DOHH2 (cell line): ENCODE measurements at regions not wholly inside any gene's neighbourhood (a gene's known extent, or its start where the extent isn't known, plus 50 kb on each side); places are given as distances from the start of the nearest gene placed in this dataset.

ENCODE experiments used
- H3F3A ChIP-seq: fragments of 200-600 bp; sonication (generic), shearing (Covaris generic); 2 replicates; pipeline ENCODE4 v1.6.0; 2016; ENCODE audit warnings: antibody characterized with exemption, mild to moderate bottlenecking; ENCODE audit not compliant: control insufficient read depth, insufficient read depth
- H3K27ac ChIP-seq: fragments of 200-600 bp; sonication (generic); 2 replicates; pipeline ENCODE4 v1.5.1; 2014; ENCODE audit warnings: low read depth, mild to moderate bottlenecking, low read length, moderate library complexity
- H3K27me3 ChIP-seq: fragments of 200-600 bp; sonication (generic); 2 replicates; pipeline ENCODE4 v1.6.1; 2014; ENCODE audit warnings: mild to moderate bottlenecking, low read length, mixed read lengths; ENCODE audit not compliant: control insufficient read depth
- H3K36me3 ChIP-seq: fragments of 200-600 bp; sonication (generic); 2 replicates; pipeline ENCODE4 v1.6.1; 2014; ENCODE audit warnings: mild to moderate bottlenecking, low read length, moderate library complexity, mixed read lengths; ENCODE audit not compliant: control insufficient read depth
- H3K4me1 ChIP-seq: fragments of 200-600 bp; sonication (generic); 2 replicates; pipeline ENCODE4 v1.6.1; 2014; ENCODE audit warnings: mild to moderate bottlenecking, low read length, mixed read lengths; ENCODE audit not compliant: control insufficient read depth
- H3K4me2 ChIP-seq: fragments of 200-600 bp; sonication (generic); 2 replicates; pipeline ENCODE4 v1.6.0; 2014; ENCODE audit warnings: mild to moderate bottlenecking, low read length, moderate library complexity
- H3K4me3 ChIP-seq: fragments of 200-600 bp; sonication (generic); 2 replicates; pipeline ENCODE4 v1.5.1; 2014; ENCODE audit warnings: mild to moderate bottlenecking, low read length, mixed read lengths
- H3K79me2 ChIP-seq: fragments of 200-600 bp; sonication (generic); 2 replicates; pipeline ENCODE4 v1.6.1; 2014; ENCODE audit warnings: mild to moderate bottlenecking, low read length, mixed read lengths; ENCODE audit not compliant: control insufficient read depth
- H3K9me2 ChIP-seq: fragments of 200-600 bp; sonication (generic); replicated peaks from 2 replicates; pipeline ENCODE4 v1.6.1; 2014; ENCODE audit warnings: mild to moderate bottlenecking, low read length, mixed read lengths; ENCODE audit not compliant: control insufficient read depth
- H3K9me3 ChIP-seq: fragments of 200-600 bp; sonication (generic); 2 replicates; pipeline ENCODE4 v1.6.1; 2014; ENCODE audit warnings: antibody characterized with exemption, low read length, mixed read lengths; ENCODE audit not compliant: control insufficient read depth, insufficient read depth
- H4K20me1 ChIP-seq: fragments of 200-600 bp; sonication (generic); 2 replicates; pipeline ENCODE4 v1.6.0; 2014; ENCODE audit warnings: low read depth, mild to moderate bottlenecking, antibody characterized with exemption, low read length, moderate library complexity; ENCODE audit not compliant: control insufficient read depth, insufficient read depth
- EZH2phosphoT487 ChIP-seq: fragments of 200-600 bp; sonication (generic); IDR thresholded peaks from 2 replicates; pipeline ENCODE4 v1.6.1; 2017; ENCODE audit warnings: borderline replicate concordance, mild to moderate bottlenecking, antibody characterized with exemption, low read length, moderate library complexity, mixed read lengths
- TF ChIP-seq, protein P1 (sequence below): fragments of 200-600 bp; sonication (generic); IDR thresholded peaks from one replicate; pipeline ENCODE4 v1.5.1; 2014; ENCODE audit warnings: antibody characterized with exemption, mild to moderate bottlenecking, low read depth, low read length; ENCODE audit not compliant: poor library complexity, severe bottlenecking

DNA sequence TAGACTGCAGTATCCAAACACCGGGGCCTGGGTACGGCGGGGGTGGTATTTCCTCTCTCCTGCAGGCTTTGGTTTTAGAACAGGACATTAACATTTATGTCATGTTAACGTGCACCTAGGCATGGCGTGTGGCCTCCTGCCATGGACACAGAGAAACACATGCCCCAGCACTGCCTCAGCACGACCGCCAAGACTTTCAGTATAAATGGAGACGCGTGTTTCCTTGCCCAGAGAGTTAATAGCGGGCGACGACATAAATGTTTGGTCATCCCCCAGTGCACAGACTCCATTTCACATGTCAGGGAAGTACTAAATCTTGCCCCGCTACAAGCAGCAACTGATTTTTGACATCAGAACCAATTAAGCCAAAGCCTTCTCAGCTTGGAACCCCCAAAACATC is 737.9 kb downstream of the RAB28 start:
- H3K9me3 ChIP-seq: no peaks in the 10 kb centered on the region
- no peaks in the 10 kb centered on the region for H3F3A ChIP-seq
- no peaks in the 10 kb centered on the region for H3K36me3 ChIP-seq
- H3K9me2 ChIP-seq: no peaks in the 10 kb centered on the region
- no peak overlapping the region for H3K4me3 ChIP-seq
- no peaks in the 10 kb centered on the region for H3K79me2 ChIP-seq
- no peak overlapping the region for H3K27ac ChIP-seq
- H4K20me1 ChIP-seq: no peaks in the 10 kb centered on the region
- TF ChIP-seq, protein P1, sequence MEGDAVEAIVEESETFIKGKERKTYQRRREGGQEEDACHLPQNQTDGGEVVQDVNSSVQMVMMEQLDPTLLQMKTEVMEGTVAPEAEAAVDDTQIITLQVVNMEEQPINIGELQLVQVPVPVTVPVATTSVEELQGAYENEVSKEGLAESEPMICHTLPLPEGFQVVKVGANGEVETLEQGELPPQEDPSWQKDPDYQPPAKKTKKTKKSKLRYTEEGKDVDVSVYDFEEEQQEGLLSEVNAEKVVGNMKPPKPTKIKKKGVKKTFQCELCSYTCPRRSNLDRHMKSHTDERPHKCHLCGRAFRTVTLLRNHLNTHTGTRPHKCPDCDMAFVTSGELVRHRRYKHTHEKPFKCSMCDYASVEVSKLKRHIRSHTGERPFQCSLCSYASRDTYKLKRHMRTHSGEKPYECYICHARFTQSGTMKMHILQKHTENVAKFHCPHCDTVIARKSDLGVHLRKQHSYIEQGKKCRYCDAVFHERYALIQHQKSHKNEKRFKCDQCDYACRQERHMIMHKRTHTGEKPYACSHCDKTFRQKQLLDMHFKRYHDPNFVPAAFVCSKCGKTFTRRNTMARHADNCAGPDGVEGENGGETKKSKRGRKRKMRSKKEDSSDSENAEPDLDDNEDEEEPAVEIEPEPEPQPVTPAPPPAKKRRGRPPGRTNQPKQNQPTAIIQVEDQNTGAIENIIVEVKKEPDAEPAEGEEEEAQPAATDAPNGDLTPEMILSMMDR: no peak
- TF ChIP-seq EZH2phosphoT487: no peak
- no peak overlapping the region for H3K4me2 ChIP-seq
- H3K27me3 ChIP-seq: no peaks in the 10 kb centered on the region
- H3K4me1 ChIP-seq: no peaks in the 10 kb centered on the region

DNA sequence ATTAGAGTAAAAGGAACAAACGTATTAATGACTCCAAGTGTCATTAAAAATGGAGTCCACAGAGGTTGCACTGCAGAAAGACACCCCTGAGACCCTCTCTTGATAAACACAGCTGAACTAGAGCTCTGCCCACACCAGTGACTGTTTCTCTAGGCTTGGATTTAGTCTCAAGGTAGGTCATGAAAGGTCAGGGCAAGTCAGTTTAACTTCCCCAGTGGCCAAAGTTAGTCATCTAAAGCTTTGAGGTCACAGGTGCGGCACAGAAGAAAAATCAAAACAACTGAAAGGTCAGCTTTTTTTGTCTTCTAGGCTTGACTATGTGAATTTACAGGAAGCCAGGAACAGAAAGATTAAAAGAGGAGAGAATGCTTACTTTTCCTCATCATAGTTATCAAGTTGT is 749.6 kb downstream of the RAB28 start:
- Histone ChIP-seq H3K27ac (no peak overlapping the region), H3K9me3 (no peaks in the 10 kb centered on the region), H3F3A (no peaks in the 10 kb centered on the region), H3K9me2 (no peaks in the 10 kb centered on the region), H3K4me3 (no peak overlapping the region), H3K79me2 (no peaks in the 10 kb centered on the region), H3K36me3 (no peaks in the 10 kb centered on the region), H4K20me1 (no peaks in the 10 kb centered on the region), H3K27me3 (no peaks in the 10 kb centered on the region), H3K4me2 (no peak overlapping the region), H3K4me1 (no peaks in the 10 kb centered on the region)
- TF ChIP-seq EZH2phosphoT487: no peak
- TF ChIP-seq, protein P1: no peak

DNA sequence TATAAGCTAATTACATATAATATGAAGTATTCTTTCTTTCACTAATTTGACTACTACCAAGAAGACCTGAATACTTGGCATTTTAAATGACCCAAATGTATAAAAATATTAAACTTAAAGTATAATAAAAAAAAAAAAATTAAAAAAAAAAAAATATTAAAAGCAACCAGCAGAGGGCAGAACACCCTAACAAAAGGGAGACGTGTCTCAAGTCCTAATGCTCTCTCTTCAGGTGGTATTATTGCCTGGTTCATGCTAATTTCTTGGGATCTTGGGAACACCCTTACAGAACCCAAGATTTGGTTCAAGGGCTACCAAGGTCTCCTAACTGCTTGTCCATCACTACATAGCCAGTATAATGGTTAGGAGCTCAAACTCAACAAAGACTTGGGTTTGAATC is 754.8 kb downstream of the RAB28 start:
- no peak overlapping the region for H3K27ac ChIP-seq
- no peaks in the 10 kb centered on the region for H3K36me3 ChIP-seq
- H3K4me1 ChIP-seq: no peaks in the 10 kb centered on the region
- no peaks in the 10 kb centered on the region for H4K20me1 ChIP-seq
- no peaks in the 10 kb centered on the region for H3K9me3 ChIP-seq
- H3K9me2 ChIP-seq: no peaks in the 10 kb centered on the region
- no peak overlapping the region for H3K4me3 ChIP-seq
- no peak for TF ChIP-seq EZH2phosphoT487
- H3K79me2 ChIP-seq: no peaks in the 10 kb centered on the region
- H3F3A ChIP-seq: no peaks in the 10 kb centered on the region
- no peaks in the 10 kb centered on the region for H3K27me3 ChIP-seq
- H3K4me2 ChIP-seq: no peak overlapping the region

DNA sequence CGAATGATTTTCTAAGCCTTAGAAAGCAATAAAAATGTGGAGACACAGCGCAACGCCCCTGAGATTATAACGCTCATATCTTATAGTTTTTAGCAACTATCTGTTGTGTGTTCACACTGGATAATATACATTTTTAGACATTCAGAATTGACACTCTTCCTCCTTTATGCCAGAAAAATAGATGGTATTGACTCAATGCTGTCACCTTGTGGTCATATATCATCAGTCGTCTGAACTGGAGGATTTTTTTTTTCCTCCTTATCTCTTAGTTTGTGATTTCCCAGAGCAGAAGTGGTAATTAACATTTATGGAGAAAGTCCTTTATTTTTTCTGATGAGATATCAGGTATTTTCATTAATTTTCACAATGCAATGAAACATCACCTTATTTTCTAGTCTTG is 759.6 kb downstream of the RAB28 start:
- H3K9me2 ChIP-seq: no peaks in the 10 kb centered on the region
- no peaks in the 10 kb centered on the region for H3K79me2 ChIP-seq
- no peak for TF ChIP-seq EZH2phosphoT487
- TF ChIP-seq, protein P1: peak; percentile 35
- no peaks in the 10 kb centered on the region for H3K9me3 ChIP-seq
- H3K27me3 ChIP-seq: no peaks in the 10 kb centered on the region
- no peaks in the 10 kb centered on the region for H3K4me1 ChIP-seq
- no peaks in the 10 kb centered on the region for H4K20me1 ChIP-seq
- H3K36me3 ChIP-seq: no peaks in the 10 kb centered on the region
- H3K4me3 ChIP-seq: no peak overlapping the region
- H3K27ac ChIP-seq: no peak overlapping the region
- H3F3A ChIP-seq: no peaks in the 10 kb centered on the region
- H3K4me2 ChIP-seq: no peak overlapping the region
